ENCODE measurements at regions not wholly inside any gene's neighbourhood (a gene's known extent, or its start where the extent isn't known, plus 50 kb on each side); places are given as distances from the start of the nearest gene placed in this dataset.

GRCh38 chr2:53450923-53451322 lies 316.7 kb upstream of the CHAC2 start:
- no peaks in the 10 kb centered on the region for H3K27me3 ChIP-seq (replicated peaks; ENCODE audit: insufficient read depth)
- H3K9me3 ChIP-seq, result no peaks in the 10 kb centered on the region
- peaks cover 9 to 20% of the 10 kb centered on the region in 2 donors for H3K4me1 ChIP-seq (ENCODE audit: control insufficient read depth in 1 of 2, low read depth in 2 of 2)
- DNase-seq (ENCODE audit: low spot score) (no peak), ATAC-seq (ENCODE audit: insufficient number of reproducible peaks, low FRiP score, low read depth) (no peak)
- no peak overlapping the region for H3K27ac ChIP-seq
- H3K36me3 ChIP-seq, result no peaks in the 10 kb centered on the region
- TF ChIP-seq CTCF (IDR thresholded peaks at IDR 0.05), result no peak
- H3K4me3 ChIP-seq, result no peak overlapping the region

GRCh38 chr2:53448591-53448990 lies 319.0 kb upstream of the CHAC2 start:
- no peak for TF ChIP-seq CTCF (IDR thresholded peaks at IDR 0.05)
- H3K36me3 ChIP-seq, result no peaks in the 10 kb centered on the region
- H3K27ac ChIP-seq, result no peak overlapping the region
- no peak overlapping the region for H3K4me3 ChIP-seq
- ATAC-seq (ENCODE audit: insufficient number of reproducible peaks, low FRiP score, low read depth) (no peak), DNase-seq (ENCODE audit: low spot score) (no peak)
- H3K9me3 ChIP-seq, result no peaks in the 10 kb centered on the region
- H3K27me3 ChIP-seq (replicated peaks; ENCODE audit: insufficient read depth), result no peaks in the 10 kb centered on the region
- peaks cover 7 to 12% of the 10 kb centered on the region in 2 donors for H3K4me1 ChIP-seq (ENCODE audit: control insufficient read depth in 1 of 2, low read depth in 2 of 2)

- Histone ChIP-seq H3K4me1 (ENCODE audit: control insufficient read depth in 1 of 2, low read depth in 2 of 2) (peaks cover 2 to 7% of the 10 kb centered on the region in 2 donors), H3K27me3 (replicated peaks; ENCODE audit: insufficient read depth) (no peaks in the 10 kb centered on the region), H3K9me3 (no peaks in the 10 kb centered on the region), H3K36me3 (no peaks in the 10 kb centered on the region), H3K4me3 (no peak overlapping the region), H3K27ac (no peak overlapping the region)
- DNase-seq (ENCODE audit: low spot score), result no peak
- no peak for TF ChIP-seq CTCF (IDR thresholded peaks at IDR 0.05)
- ATAC-seq (ENCODE audit: insufficient number of reproducible peaks, low FRiP score, low read depth), result no peak
Observed at GRCh38 chr2:53448086-53448485, 319.5 kb upstream of the CHAC2 start.

GRCh38 chr2:53445383-53446070 lies 322.1 kb upstream of the CHAC2 start:
- no peaks in the 10 kb centered on the region for H3K36me3 ChIP-seq
- no peak overlapping the region for H3K4me3 ChIP-seq
- no peaks in the 10 kb centered on the region for H3K27me3 ChIP-seq (replicated peaks; ENCODE audit: insufficient read depth)
- no peaks in the 10 kb centered on the region for H3K9me3 ChIP-seq
- ATAC-seq (ENCODE audit: insufficient number of reproducible peaks, low FRiP score, low read depth) (no peak), DNase-seq (ENCODE audit: low spot score) (no peak)
- no peak for TF ChIP-seq CTCF (IDR thresholded peaks at IDR 0.05)
- H3K27ac ChIP-seq, result no peak overlapping the region
- no peaks in the 10 kb centered on the region for H3K4me1 ChIP-seq (ENCODE audit: control insufficient read depth in 1 of 2, low read depth in 2 of 2)

- H3K27ac ChIP-seq, result no peak overlapping the region
- no peaks in the 10 kb centered on the region for H3K9me3 ChIP-seq
- no peak for DNase-seq (ENCODE audit: low spot score)
- H3K4me3 ChIP-seq, result no peak overlapping the region
- no peak for TF ChIP-seq CTCF (IDR thresholded peaks at IDR 0.05)
- no peaks in the 10 kb centered on the region for H3K27me3 ChIP-seq (replicated peaks; ENCODE audit: insufficient read depth)
- no peaks in the 10 kb centered on the region for H3K36me3 ChIP-seq
- ATAC-seq (ENCODE audit: insufficient number of reproducible peaks, low FRiP score, low read depth), result no peak
- no peaks in the 10 kb centered on the region for H3K4me1 ChIP-seq (ENCODE audit: control insufficient read depth in 1 of 2, low read depth in 2 of 2)
Observed at GRCh38 chr2:53442783-53443182, 324.8 kb upstream of the CHAC2 start.

Data from thoracic aorta (tissue), 2 donors.